NT2/D1 (cell line): ENCODE measurements at regions not wholly inside any gene's neighbourhood (a gene's known extent, or its start where the extent isn't known, plus 50 kb on each side); places are given as distances from the start of the nearest gene placed in this dataset.

Experiments used
- SUZ12 ChIP-seq: IDR thresholded peaks from 2 replicates; pipeline ENCODE4 v1.6.1; 2011; ENCODE audit not compliant: insufficient read length, insufficient read depth; ENCODE audit errors: extremely low read depth
- YY1 ChIP-seq: IDR thresholded peaks from 2 replicates; pipeline ENCODE4 v1.6.1; 2011; ENCODE audit not compliant: insufficient read length, insufficient read depth

- TF ChIP-seq SUZ12 (no peak), YY1 (no peak)
These were observed 406.5 kb upstream of the CDH5 start for GRCh38 chr16:65959983-65960382.
